PFSK-1 (cell line): ENCODE measurements at regions not wholly inside any gene's neighbourhood (a gene's known extent, or its start where the extent isn't known, plus 50 kb on each side); places are given as distances from the start of the nearest gene placed in this dataset.

Source experiments
- FOXP2 ChIP-seq: optimal IDR thresholded peaks from 2 replicates; pipeline ENCODE3; 2011; ENCODE audit warnings: borderline replicate concordance, control low read depth, inconsistent platforms; ENCODE audit not compliant: insufficient read depth; ENCODE audit errors: extremely low read length, extremely low read depth
- POLR2AphosphoS5 ChIP-seq: IDR thresholded peaks from 2 replicates; pipeline ENCODE4 v1.6.1; 2012; ENCODE audit warnings: low read depth, mild to moderate bottlenecking, control low read depth, low read length, moderate library complexity
- REST ChIP-seq, 2 experiments: IDR thresholded peaks; 2 replicates each; pipeline versions ENCODE4 v1.6.1 to v1.8.0; 2011 to 2012; ENCODE audit warnings: low read depth in 2 of 2, low read length in 2 of 2, control low read depth in 1 of 2, inconsistent platforms in 1 of 2, mild to moderate bottlenecking in 1 of 2, moderate library complexity in 1 of 2; ENCODE audit not compliant: insufficient read depth in 1 of 2
- SIN3A ChIP-seq: IDR thresholded peaks from 2 replicates; pipeline ENCODE4 v1.6.1; 2012; ENCODE audit warnings: mild to moderate bottlenecking, low read length, moderate library complexity, borderline replicate concordance; ENCODE audit not compliant: insufficient read depth
- TAF1 ChIP-seq: IDR thresholded peaks from 2 replicates; pipeline ENCODE4 v1.6.1; 2012; ENCODE audit warnings: low read length, control low read depth, borderline replicate concordance; ENCODE audit not compliant: insufficient read depth

- TF ChIP-seq POLR2AphosphoS5, result no peak
- TF ChIP-seq REST (IDR thresholded peaks at IDR 0.05; ENCODE audit: insufficient read depth in 1 of 2, low read depth in 2 of 2, low read length in 2 of 2), result no peak
- no peak for TF ChIP-seq FOXP2
- no peak for TF ChIP-seq SIN3A
- no peak for TF ChIP-seq TAF1
These were observed 394.4 kb downstream of the NYAP2 start for GRCh38 chr2:225793736-225794550.
